SJSA1 (cell line): ENCODE measurements at regions not wholly inside any gene's neighbourhood (a gene's known extent, or its start where the extent isn't known, plus 50 kb on each side); places are given as distances from the start of the nearest gene placed in this dataset.
"Not testable (repeated sequence)": the region's sequence is repeated elsewhere in the genome, so short reads cannot be mapped to it uniquely, and the experiment has no call there.

Source experiments
- DNase-seq, 2 experiments: peaks; one replicate each; pipeline ENCODE4 v3.0.0-alpha.2; 2015 to 2020; ENCODE audit warnings: low spot score in 2 of 2, low read depth in 1 of 2
- H3K27ac ChIP-seq: fragments of 250-450 bp; sonication (Bioruptor Pico); 2 replicates; pipeline ENCODE4 v1.5.1; 2020; ENCODE audit warnings: mild to moderate bottlenecking, moderate library complexity
- H3K27me3 ChIP-seq: fragments of 250-450 bp; sonication (Bioruptor Pico); replicated peaks from 2 replicates; pipeline ENCODE4 v1.5.1; 2020; ENCODE audit warnings: mild to moderate bottlenecking, moderate library complexity
- H3K36me3 ChIP-seq: fragments of 250-450 bp; sonication (Bioruptor Pico); 2 replicates; pipeline ENCODE4 v1.5.1; 2020; ENCODE audit warnings: mild to moderate bottlenecking
- H3K4me1 ChIP-seq: fragments of 250-450 bp; sonication (Bioruptor Pico); replicated peaks from 2 replicates; pipeline ENCODE4 v1.6.1; 2021; ENCODE audit warnings: mild to moderate bottlenecking
- H3K4me3 ChIP-seq: fragments of 250-450 bp; sonication (Bioruptor Pico); 2 replicates; pipeline ENCODE4 v1.5.1; 2020; ENCODE audit warnings: mild to moderate bottlenecking
- H3K9me3 ChIP-seq: fragments of 250-450 bp; sonication (Bioruptor Pico); replicated peaks from 2 replicates; pipeline ENCODE4 v1.5.1; 2020; ENCODE audit warnings: mild to moderate bottlenecking

- no peak overlapping the region for H3K27ac ChIP-seq
- no peak overlapping the region for H3K4me3 ChIP-seq
- DNase-seq, result no peak
- H3K27me3 ChIP-seq, result no peaks in the 10 kb centered on the region
- no peaks in the 10 kb centered on the region for H3K4me1 ChIP-seq
- no peaks in the 10 kb centered on the region for H3K36me3 ChIP-seq
- no peaks in the 10 kb centered on the region for H3K9me3 ChIP-seq
These were observed 970.9 kb downstream of the TBC1D32 start for GRCh38 chr6:120363429-120363828.

GRCh38 chr6:120358535-120358934, 975.7 kb downstream of the TBC1D32 start:
- not testable (repeated sequence) for H3K4me1 ChIP-seq, H3K9me3 ChIP-seq, H3K4me3 ChIP-seq, H3K27ac ChIP-seq, H3K27me3 ChIP-seq, DNase-seq, H3K36me3 ChIP-seq

DNA sequence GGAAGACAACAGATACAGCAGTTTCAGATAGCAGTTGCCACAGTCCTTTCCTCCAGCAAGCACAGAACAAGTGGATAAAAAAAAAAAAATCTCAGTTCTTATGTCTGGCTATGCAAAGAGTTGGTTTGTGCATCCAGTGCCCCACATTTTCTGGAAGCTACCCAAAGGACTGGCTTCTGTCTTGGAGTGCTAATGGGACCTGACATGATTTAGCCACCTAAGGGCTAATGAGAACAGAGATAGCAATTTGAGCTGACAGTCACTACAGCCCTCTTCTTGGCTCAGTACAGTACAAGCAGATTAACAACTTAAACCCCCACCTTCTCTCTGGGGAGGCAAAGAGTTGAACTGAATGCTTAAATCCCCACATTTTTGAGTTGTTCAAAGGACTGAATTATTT, 976.8 kb downstream of the TBC1D32 start:
- Histone ChIP-seq H3K36me3 (no peaks in the 10 kb centered on the region), H3K4me3 (no peak overlapping the region), H3K27ac (no peak overlapping the region), H3K27me3 (no peaks in the 10 kb centered on the region), H3K9me3 (no peaks in the 10 kb centered on the region; the same call in 1 of the 2 replicates), H3K4me1 (no peaks in the 10 kb centered on the region)
- no peak for DNase-seq

DNA sequence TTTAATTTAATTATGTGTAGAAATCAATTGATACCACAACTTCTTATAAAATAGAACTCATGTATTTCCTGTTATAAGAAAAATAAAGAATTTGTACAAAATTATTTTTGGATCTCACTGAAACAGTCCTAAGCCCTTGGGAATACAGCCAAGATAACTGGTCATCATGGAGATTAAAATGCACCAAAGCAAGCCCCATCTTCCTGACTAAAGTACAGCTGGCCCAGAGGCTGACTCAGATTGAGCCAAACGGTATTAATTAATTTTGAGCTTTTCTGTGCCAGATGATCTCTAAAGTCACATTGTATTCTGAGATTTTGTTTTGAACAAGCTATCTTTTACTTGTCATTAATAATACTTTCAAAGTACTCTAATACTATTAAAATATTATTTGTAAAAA, 978.5 kb downstream of the TBC1D32 start:
- Histone ChIP-seq H3K27me3 (no peaks in the 10 kb centered on the region), H3K27ac (no peak overlapping the region), H3K4me3 (no peak overlapping the region), H3K4me1 (no peaks in the 10 kb centered on the region), H3K36me3 (no peaks in the 10 kb centered on the region), H3K9me3 (peaks cover 6% of the 10 kb centered on the region)
- DNase-seq, result no peak

DNA sequence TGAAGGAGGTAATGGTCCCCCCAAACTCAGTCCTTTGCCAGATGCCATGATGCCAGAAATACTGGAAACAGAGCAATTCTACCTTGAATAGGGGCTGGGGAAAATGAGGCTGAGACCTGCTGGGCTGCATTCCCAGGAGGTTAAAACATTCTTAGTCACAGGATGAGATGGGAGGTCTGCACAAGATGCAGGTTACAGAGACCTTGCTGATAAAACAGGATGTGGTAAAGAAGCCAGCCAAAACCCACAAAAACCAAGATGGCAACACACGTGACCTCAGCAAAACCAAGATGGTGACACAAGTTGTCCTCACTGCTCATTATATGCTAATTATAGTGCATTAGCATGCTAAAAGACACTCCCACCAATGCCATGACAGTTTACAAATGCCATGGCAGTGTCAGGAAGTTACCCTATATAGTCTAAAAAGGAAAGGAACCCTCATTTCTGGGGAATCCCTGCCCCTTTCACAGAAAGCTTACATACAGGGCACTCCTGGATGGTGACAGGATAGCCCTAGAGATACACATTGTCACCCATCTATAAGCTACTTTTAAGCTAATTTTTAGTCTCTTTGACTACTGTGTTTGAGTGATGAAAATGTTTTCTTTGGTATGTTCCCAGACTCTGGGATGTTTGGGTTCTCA, 979.7 kb downstream of the TBC1D32 start:
- no peaks in the 10 kb centered on the region for H3K4me1 ChIP-seq
- H3K4me3 ChIP-seq, result no peak overlapping the region
- no peak for DNase-seq
- peaks cover 6% of the 10 kb centered on the region for H3K9me3 ChIP-seq
- H3K36me3 ChIP-seq, result no peaks in the 10 kb centered on the region
- no peaks in the 10 kb centered on the region for H3K27me3 ChIP-seq
- no peak overlapping the region for H3K27ac ChIP-seq

DNA sequence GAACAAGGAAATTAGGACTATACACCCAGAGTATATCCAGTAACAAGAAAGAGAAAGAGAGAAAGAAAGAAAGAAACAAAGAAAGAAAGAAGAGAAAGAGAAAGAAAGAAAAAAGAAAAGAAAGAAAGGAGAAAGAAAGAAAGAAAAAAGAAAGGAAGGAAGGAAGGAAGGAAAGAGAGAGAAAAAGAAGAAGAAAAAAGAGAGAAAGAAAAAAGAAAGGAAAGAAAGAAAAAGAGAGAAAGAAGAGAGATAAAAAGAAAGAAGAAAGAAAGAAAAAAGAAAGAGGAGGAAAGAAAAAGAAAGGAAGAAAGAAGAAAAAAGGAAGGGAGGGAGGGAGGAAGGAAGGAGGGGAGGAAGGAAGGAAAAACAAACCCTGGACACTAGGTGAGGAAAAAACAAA, 981.8 kb downstream of the TBC1D32 start:
- Histone ChIP-seq H3K4me1 (no peaks in the 10 kb centered on the region), H3K4me3 (no peak overlapping the region), H3K27ac (no peak overlapping the region), H3K36me3 (no peaks in the 10 kb centered on the region), H3K27me3 (no peaks in the 10 kb centered on the region), H3K9me3 (peaks cover 10% of the 10 kb centered on the region)
- no peak for DNase-seq

- Histone ChIP-seq H3K9me3 (peaks cover 10% of the 10 kb centered on the region), H3K27me3 (no peaks in the 10 kb centered on the region), H3K36me3 (no peaks in the 10 kb centered on the region), H3K27ac (no peak overlapping the region), H3K4me1 (no peaks in the 10 kb centered on the region), H3K4me3 (no peak overlapping the region)
- DNase-seq, result no peak
These were observed 985.4 kb downstream of the TBC1D32 start for GRCh38 chr6:120348926-120349325.

DNA sequence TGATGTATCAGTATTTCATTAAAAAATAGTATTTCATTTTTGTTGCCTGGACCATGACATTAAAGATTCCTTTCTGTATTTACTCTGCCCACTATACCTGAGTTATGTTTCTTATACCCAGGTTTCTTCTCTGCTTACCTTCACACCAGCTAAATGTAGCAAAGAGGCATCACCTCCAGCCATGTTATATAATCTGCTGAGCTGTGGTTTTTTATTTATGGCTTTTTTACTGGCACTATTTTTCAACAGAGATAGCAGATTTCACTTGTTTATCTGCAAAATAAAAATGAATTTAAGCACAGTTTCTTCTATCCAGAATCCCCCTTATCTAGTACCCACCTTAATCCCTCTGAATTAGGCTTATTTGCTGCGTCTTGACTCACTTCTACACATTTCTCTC, 979.0 kb upstream of the MAN1A1 start:
- no peak overlapping the region for H3K4me3 ChIP-seq
- H3K9me3 ChIP-seq, result 0 out of 2 replicates have a peak, but pooled peaks cover under 1% of the 10 kb centered on the region
- H3K4me1 ChIP-seq, result no peaks in the 10 kb centered on the region
- DNase-seq, result no peak
- no peaks in the 10 kb centered on the region for H3K36me3 ChIP-seq
- no peaks in the 10 kb centered on the region for H3K27me3 ChIP-seq
- H3K27ac ChIP-seq, result no peak overlapping the region

DNA sequence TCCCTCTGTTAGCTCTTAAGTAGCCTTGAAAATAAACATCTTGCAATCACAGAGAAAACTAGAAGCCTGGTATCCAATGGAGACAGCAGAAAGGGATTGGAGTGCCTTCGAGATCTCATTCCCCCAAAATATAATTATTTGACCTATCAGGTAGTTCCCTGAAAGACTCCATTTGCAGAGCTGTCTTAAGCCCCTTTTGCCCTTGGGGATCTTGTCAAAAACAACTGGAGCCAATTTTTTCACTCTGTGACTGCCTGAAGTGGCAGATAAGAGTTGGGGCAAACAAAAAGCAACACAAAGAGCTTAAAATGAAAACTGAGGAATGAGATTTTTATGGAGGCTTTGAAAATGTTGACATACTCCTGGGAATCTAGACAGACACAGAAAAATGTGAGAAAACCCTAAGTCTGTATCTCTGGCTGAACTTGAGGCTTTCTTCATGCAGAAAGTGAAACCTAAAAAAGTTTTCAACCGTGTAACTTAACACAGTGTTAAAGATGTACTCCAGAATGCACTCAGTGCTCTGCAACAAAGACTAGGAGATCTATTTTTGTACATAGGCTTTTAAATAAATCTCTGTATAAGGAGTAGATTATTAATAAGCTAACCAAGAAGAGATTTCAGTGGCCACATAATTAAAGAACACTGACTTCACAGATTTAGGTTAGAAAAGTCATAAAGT, 971.1 kb upstream of the MAN1A1 start:
- Histone ChIP-seq H3K27me3 (no peaks in the 10 kb centered on the region), H3K36me3 (no peaks in the 10 kb centered on the region), H3K4me1 (no peaks in the 10 kb centered on the region), H3K9me3 (0 out of 2 replicates have a peak, but pooled peaks cover 2% of the 10 kb centered on the region), H3K27ac (no peak overlapping the region), H3K4me3 (no peak overlapping the region)
- no peak for DNase-seq

DNA sequence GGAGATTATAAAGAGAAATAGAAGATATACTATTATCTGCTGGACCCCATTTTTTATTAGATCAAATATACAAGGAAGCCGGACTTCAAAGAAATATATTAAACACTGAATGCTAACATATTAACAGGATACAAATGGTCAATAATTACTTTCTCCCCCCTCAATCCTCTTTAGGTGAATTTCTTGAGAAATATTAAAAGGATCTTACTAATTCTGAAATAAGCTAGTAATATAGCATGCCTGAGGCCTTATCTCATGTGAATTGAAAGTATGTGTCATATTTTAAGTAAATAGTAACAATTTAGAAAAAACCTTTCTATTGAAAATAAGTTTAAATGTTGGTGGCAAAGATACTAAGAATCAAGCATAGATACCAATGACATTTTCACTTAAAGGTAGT, 954.7 kb upstream of the MAN1A1 start:
- Histone ChIP-seq H3K27me3 (no peaks in the 10 kb centered on the region), H3K4me1 (no peaks in the 10 kb centered on the region), H3K4me3 (no peak overlapping the region), H3K27ac (no peak overlapping the region), H3K9me3 (no peaks in the 10 kb centered on the region), H3K36me3 (no peaks in the 10 kb centered on the region)
- DNase-seq, result no peak

- no peaks in the 10 kb centered on the region for H3K4me1 ChIP-seq
- no peak overlapping the region for H3K4me3 ChIP-seq
- DNase-seq, result no peak
- no peaks in the 10 kb centered on the region for H3K9me3 ChIP-seq
- H3K36me3 ChIP-seq, result no peaks in the 10 kb centered on the region
- H3K27me3 ChIP-seq, result no peaks in the 10 kb centered on the region
- no peak overlapping the region for H3K27ac ChIP-seq
These were observed 954.0 kb upstream of the MAN1A1 start for GRCh38 chr6:120303527-120303926.

DNA sequence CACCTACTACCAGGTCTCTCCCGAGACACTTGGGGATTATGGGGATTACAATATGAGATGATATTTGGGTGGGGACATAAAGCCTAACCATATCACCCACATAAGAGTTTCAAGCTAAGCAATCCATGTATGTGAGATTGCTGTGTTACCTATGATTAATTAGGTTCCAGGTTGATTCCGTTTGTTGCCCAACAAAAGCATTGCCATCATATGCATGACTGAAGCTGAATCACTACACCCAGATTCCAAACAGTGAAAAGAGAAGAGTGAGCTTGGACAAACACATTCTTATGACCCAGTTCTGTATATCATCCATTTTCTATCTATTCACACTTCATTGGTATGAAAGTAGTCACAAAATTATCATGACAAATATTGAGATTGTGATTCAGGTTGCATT, 952.5 kb upstream of the MAN1A1 start:
- Histone ChIP-seq H3K27me3 (no peaks in the 10 kb centered on the region), H3K27ac (no peak overlapping the region), H3K36me3 (no peaks in the 10 kb centered on the region), H3K4me1 (no peaks in the 10 kb centered on the region), H3K9me3 (no peaks in the 10 kb centered on the region; the same call in 1 of the 2 replicates), H3K4me3 (no peak overlapping the region)
- no peak for DNase-seq

DNA sequence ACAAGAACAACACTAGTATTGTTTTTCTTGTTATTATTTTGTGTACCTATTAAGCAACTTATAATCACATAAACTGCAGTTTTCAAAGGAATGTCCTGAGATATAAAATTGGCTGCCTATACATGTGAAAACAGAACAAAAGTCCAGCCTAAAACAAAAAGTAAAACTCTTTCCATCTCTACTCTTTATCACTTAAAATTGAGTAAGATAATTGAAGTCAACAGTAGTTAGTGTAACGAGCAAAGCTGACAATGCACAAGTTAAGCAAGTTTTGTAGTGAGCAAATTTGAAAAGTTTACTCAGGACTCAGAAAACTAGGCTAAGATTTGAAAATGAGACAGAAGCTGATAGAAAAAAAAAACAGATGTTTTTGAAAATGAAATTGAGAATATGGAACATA, 941.4 kb upstream of the MAN1A1 start:
- Histone ChIP-seq H3K9me3 (no peaks in the 10 kb centered on the region), H3K4me1 (no peaks in the 10 kb centered on the region), H3K36me3 (no peaks in the 10 kb centered on the region), H3K27me3 (no peaks in the 10 kb centered on the region), H3K27ac (no peak overlapping the region), H3K4me3 (no peak overlapping the region)
- no peak for DNase-seq

- no peak for DNase-seq
- H3K4me1 ChIP-seq, result no peaks in the 10 kb centered on the region
- no peaks in the 10 kb centered on the region; the same call in 1 of the 2 replicates for H3K9me3 ChIP-seq
- H3K27ac ChIP-seq, result no peak overlapping the region
- H3K27me3 ChIP-seq, result no peaks in the 10 kb centered on the region
- no peaks in the 10 kb centered on the region for H3K36me3 ChIP-seq
- no peak overlapping the region for H3K4me3 ChIP-seq
These were observed 932.4 kb upstream of the MAN1A1 start for GRCh38 chr6:120282005-120282404.
